Keratinocyte (primary cell): ENCODE measurements at regions not wholly inside any gene's neighbourhood (a gene's known extent, or its start where the extent isn't known, plus 50 kb on each side); places are given as distances from the start of the nearest gene placed in this dataset.

Source experiments
- DNase-seq: peaks from one replicate; pipeline ENCODE4 v3.0.0-alpha.2; 2011; ENCODE audit warnings: low read depth, missing footprints, low spot score
- FAIRE-seq: peaks from 2 replicates; lab custom pipeline; 2011; peaks lifted over from hg19 to GRCh38; lab: Jason Lieb, UNC
- H2AFZ ChIP-seq: 2 replicates; pipeline ENCODE4 v1.6.0; 2012; ENCODE audit warnings: low read length, control low read depth, inconsistent platforms; ENCODE audit not compliant: control insufficient read depth
- H3K27ac ChIP-seq: 2 replicates; pipeline ENCODE4 v1.5.1; 2011; ENCODE audit warnings: low read length; ENCODE audit not compliant: control insufficient read depth, insufficient read depth
- H3K27me3 ChIP-seq: 3 replicates; pipeline ENCODE4 v1.6.0; 2011; ENCODE audit warnings: low read length; ENCODE audit not compliant: control insufficient read depth, insufficient read depth; ENCODE audit errors: extremely low read depth
- H3K36me3 ChIP-seq, 2 experiments: 2 replicates in 1 of 2; 3 replicates in 1 of 2; pipeline ENCODE4 v1.5.1; 2011; ENCODE audit warnings: low read length in 2 of 2, mild to moderate bottlenecking in 1 of 2; ENCODE audit not compliant: control insufficient read depth in 2 of 2, insufficient read depth in 2 of 2; ENCODE audit errors: extremely low read depth in 1 of 2
- H3K4me1 ChIP-seq: 3 replicates; pipeline ENCODE4 v1.5.1; 2011; ENCODE audit warnings: low read length; ENCODE audit not compliant: control insufficient read depth, insufficient read depth; ENCODE audit errors: extremely low read depth
- H3K4me2 ChIP-seq: 3 replicates; pipeline ENCODE4 v1.6.0; 2011; ENCODE audit warnings: low read depth, low read length; ENCODE audit not compliant: control insufficient read depth, insufficient read depth; ENCODE audit errors: extremely low read depth
- H3K4me3 ChIP-seq, 3 experiments: fragments of 200-600 bp in 1 of 3; sonication (generic) in 1 of 3; 2 replicates in 2 of 3; 3 replicates in 1 of 3; pipeline ENCODE4 v1.5.1; 2011 to 2016; ENCODE audit warnings: low read length in 3 of 3, mild to moderate bottlenecking in 3 of 3, control low read depth in 2 of 3, inconsistent platforms in 1 of 3, low read depth in 1 of 3, mixed read lengths in 1 of 3, mixed run types in 1 of 3, moderate library complexity in 1 of 3; ENCODE audit not compliant: control insufficient read depth in 2 of 3, insufficient read depth in 2 of 3; ENCODE audit errors: extremely low read depth in 1 of 3
- H3K79me2 ChIP-seq: 2 replicates; pipeline ENCODE4 v1.6.0; 2012; ENCODE audit warnings: low read length; ENCODE audit not compliant: control insufficient read depth, insufficient read depth
- H3K9ac ChIP-seq: 3 replicates; pipeline ENCODE4 v1.6.0; 2011; ENCODE audit warnings: low read length; ENCODE audit not compliant: control insufficient read depth, insufficient read depth; ENCODE audit errors: extremely low read depth
- H3K9me1 ChIP-seq: 3 replicates; pipeline ENCODE4 v1.6.0; 2011; ENCODE audit warnings: low read length; ENCODE audit not compliant: control insufficient read depth, insufficient read depth; ENCODE audit errors: extremely low read depth
- H3K9me3 ChIP-seq: 2 replicates; pipeline ENCODE4 v1.5.1; 2012; ENCODE audit warnings: low read depth, low read length; ENCODE audit not compliant: control insufficient read depth
- H4K20me1 ChIP-seq: 3 replicates; pipeline ENCODE4 v1.6.0; 2011; ENCODE audit warnings: low read length; ENCODE audit not compliant: control insufficient read depth, insufficient read depth; ENCODE audit errors: extremely low read depth
- EZH2 ChIP-seq: IDR thresholded peaks from one replicate; pipeline ENCODE4 v1.6.1; 2012; ENCODE audit warnings: inconsistent platforms, mild to moderate bottlenecking, low read length, moderate library complexity
- dilution Hi-C: fragments of 300-500 bp; cut with MboI; formaldehyde crosslinking; loops from one replicate; pipeline ENCODE4 v1.7.0; 2020; ENCODE audit warnings: low sequenced_read_pairs; ENCODE audit not compliant: extremely low pct_ligation_motif_present
- TF ChIP-seq, protein P1 (sequence below), 3 experiments: IDR thresholded peaks in 1 of 3; conservative IDR thresholded peaks in 1 of 3; optimal IDR thresholded peaks in 1 of 3; 2 replicates in 2 of 3; 3 replicates in 1 of 3; pipeline versions ENCODE3 to v1.5.1; 2011; ENCODE audit warnings: low read length in 3 of 3, mild to moderate bottlenecking in 3 of 3, moderate library complexity in 2 of 3, control low read depth in 1 of 3, inconsistent platforms in 1 of 3; ENCODE audit not compliant: insufficient read depth in 2 of 3; ENCODE audit errors: extremely low read depth in 1 of 3

DNA sequence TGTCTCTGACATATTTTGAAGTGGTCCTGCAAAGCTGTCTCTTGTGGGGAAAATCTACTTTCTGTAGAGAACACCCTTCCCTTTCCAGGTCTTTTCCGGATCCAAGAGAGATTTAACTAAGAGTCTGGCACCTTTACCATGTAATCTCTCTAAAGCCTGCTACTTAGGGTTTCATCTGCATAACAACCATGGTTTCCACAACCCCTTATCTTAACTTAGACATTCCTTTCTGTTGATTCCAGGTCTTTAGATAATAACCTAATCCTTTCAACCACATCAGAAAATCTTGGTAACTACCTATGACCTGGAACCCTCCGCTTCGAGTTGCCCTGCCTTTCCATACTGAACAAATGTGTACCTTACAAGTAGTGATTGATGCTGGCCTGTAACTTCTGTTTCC lies 243.6 kb upstream of the PTER start:
- Histone ChIP-seq H3K9ac (no peak overlapping the region), H2AFZ (no peak overlapping the region), H3K4me1 (no peaks in the 10 kb centered on the region), H3K27me3 (no peaks in the 10 kb centered on the region), H4K20me1 (no peaks in the 10 kb centered on the region), H3K27ac (no peak overlapping the region), H3K4me3 (no peak overlapping the region), H3K9me3 (no peaks in the 10 kb centered on the region), H3K4me2 (no peak overlapping the region), H3K79me2 (no peaks in the 10 kb centered on the region), H3K36me3 (no peaks in the 10 kb centered on the region), H3K9me1 (no peaks in the 10 kb centered on the region)
- dilution Hi-C loops, result no loop called here
- no peak for TF ChIP-seq EZH2
- TF ChIP-seq, protein P1, sequence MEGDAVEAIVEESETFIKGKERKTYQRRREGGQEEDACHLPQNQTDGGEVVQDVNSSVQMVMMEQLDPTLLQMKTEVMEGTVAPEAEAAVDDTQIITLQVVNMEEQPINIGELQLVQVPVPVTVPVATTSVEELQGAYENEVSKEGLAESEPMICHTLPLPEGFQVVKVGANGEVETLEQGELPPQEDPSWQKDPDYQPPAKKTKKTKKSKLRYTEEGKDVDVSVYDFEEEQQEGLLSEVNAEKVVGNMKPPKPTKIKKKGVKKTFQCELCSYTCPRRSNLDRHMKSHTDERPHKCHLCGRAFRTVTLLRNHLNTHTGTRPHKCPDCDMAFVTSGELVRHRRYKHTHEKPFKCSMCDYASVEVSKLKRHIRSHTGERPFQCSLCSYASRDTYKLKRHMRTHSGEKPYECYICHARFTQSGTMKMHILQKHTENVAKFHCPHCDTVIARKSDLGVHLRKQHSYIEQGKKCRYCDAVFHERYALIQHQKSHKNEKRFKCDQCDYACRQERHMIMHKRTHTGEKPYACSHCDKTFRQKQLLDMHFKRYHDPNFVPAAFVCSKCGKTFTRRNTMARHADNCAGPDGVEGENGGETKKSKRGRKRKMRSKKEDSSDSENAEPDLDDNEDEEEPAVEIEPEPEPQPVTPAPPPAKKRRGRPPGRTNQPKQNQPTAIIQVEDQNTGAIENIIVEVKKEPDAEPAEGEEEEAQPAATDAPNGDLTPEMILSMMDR (optimal IDR thresholded peaks at IDR 0.05 in 1 of 3, IDR thresholded peaks at IDR 0.05 in 1 of 3, conservative IDR thresholded peaks at IDR 0.05 in 1 of 3; ENCODE audit: extremely low read depth in 1 of 3, insufficient read depth in 2 of 3, low read length in 3 of 3), result no peak
- DNase-seq (no peak), FAIRE-seq (no peak)

DNA sequence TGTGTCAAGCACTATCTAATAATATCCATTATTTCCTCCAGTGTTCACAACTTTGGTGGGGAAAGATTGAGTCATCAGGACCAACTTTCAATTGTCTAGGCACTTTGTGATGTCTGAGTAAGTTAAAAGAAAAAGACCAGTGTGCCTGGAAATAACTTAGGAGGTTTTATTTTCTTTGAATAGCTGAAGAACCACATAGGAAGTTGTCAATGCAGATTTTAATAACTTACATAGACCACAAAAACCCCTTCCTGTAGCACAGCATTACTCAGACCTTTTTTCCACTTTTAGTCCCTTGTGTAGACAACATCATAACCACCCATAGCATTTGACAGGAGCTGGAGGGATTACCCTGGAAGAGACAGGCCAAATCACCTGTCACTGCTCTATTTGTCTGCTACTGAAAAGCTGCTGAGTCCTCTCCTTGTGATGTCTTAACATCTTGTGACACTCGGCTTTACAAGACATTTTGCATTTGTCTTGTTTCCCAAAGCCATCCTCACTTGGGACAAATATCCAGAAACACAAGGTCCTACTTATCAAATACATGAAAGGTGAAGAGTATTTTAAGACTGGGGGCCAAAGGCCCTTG lies 241.5 kb upstream of the PTER start:
- Histone ChIP-seq H3K79me2 (no peaks in the 10 kb centered on the region), H3K4me2 (no peak overlapping the region), H3K9me1 (no peaks in the 10 kb centered on the region), H3K9ac (no peak overlapping the region), H3K9me3 (no peaks in the 10 kb centered on the region), H3K4me3 (no peak overlapping the region), H3K4me1 (no peaks in the 10 kb centered on the region), H2AFZ (no peak overlapping the region), H3K36me3 (no peaks in the 10 kb centered on the region), H3K27me3 (no peaks in the 10 kb centered on the region), H4K20me1 (no peaks in the 10 kb centered on the region), H3K27ac (no peak overlapping the region)
- DNase-seq, result no peak
- FAIRE-seq, result no peak
- TF ChIP-seq, protein P1 (optimal IDR thresholded peaks at IDR 0.05 in 1 of 3, IDR thresholded peaks at IDR 0.05 in 1 of 3, conservative IDR thresholded peaks at IDR 0.05 in 1 of 3; ENCODE audit: extremely low read depth in 1 of 3, insufficient read depth in 2 of 3, low read length in 3 of 3), result no peak
- no peak for TF ChIP-seq EZH2
- dilution Hi-C loops, result no loop called here
